GM18526 (cell line): ENCODE measurements at regions not wholly inside any gene's neighbourhood (a gene's known extent, or its start where the extent isn't known, plus 50 kb on each side); places are given as distances from the start of the nearest gene placed in this dataset.

Source experiments
- POLR2A ChIP-seq: IDR thresholded peaks from 3 replicates; pipeline ENCODE4 v1.6.1; 2011; ENCODE audit not compliant: insufficient read length; ENCODE audit errors: extremely low read depth

DNA sequence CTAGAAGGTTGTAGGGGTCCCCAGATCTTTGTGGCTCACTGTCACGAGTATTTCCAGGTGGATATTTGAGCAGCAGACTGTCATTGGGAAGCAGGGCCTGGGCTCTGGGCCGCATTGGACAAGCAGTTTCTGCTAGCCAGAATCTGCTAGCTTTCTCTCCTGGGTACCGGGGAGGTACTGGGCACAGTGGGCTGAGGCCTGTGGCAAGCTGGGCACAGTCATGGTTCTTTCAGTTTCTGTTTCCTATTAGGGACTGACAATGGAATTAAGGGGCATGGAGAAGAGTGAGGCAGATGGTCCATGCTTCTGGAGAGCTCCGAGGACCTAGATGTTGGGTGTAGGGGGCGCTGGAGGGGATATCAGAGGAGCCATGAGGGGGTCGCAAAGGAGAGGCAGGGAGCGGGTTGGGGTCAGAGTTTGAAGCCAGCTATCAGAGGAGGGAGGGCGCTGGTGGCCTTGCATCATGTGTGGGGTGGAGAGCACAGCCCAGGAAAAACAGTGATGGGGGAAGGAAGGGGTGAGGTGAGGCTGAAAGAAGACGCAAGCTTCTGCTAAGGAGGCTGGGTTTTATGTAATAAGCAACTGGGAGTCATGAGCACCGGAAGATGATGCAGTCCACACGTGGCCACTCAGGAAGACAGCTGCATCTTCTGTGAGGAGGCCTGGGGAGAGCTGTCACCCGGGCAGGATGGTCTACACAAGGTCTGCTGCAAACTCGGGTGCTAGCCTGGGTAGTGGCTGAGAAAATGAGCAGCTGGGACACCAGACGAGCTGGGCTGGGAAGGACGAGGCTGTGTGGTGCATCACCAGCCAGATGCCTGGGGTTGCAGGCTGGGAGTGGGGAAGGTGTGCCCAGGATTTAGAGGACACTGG, 72.7 kb downstream of the IER5 start:
- no peak for TF ChIP-seq POLR2A

DNA sequence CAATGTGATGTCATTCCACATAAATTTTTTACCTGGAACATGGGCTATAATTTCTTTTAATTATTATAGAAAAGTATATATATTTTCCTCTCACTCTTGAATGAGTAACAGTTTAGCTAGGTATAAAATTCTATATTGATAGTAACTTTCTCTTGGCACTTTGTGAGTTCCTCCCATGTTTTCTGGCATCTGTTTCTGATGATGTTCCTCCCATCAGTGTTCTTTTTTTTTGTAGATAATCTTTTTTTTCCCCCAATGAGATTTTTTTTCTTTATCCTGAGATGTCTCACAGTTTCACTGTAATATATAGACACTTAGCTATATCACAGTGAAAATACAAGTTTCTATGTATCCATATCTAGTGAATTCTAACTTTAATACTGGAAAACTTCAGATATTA, 75.2 kb downstream of the IER5 start:
- TF ChIP-seq POLR2A = no peak

DNA sequence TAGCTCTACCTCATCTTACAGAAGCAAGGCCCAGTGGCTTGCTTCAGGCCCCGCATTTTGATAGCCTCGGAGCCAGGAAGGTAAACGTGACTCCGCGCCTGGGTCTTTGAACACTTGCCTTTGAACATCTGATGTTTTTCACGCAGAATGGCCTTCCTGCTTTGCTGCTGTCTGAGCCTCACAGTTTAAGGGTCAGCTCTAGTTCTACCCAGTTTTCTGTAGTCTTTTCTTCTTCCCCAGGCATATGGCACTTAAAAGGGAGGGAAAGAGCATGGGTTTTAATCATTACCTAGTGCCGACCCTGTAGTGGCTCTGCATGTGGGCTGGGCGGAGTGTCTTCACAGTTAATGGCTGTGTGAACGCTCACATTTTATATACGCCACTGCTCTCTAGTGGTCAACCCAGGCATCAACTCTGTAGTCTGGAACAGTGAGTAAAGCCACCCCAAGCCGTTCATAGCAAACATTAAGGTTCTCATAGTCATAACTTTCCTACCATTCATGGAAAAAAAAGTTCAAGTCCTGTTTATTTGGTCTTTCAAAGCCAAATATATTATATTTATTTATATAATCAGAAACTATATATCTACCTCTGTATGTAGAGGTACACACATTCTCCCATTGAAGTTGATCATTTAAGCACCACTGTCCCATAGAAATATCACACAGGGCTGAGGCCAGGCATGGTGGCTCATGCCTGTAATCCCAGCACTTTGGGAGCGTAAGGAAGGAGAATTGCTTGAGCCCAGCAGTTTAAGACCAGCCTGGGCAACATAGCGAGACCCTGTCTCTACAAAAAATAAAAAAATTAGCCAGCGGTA, 78.1 kb downstream of the IER5 start:
- no peak for TF ChIP-seq POLR2A

- no peak for TF ChIP-seq POLR2A
Measured at GRCh38 chr1:181169281-181169865, 80.9 kb downstream of the IER5 start.

DNA sequence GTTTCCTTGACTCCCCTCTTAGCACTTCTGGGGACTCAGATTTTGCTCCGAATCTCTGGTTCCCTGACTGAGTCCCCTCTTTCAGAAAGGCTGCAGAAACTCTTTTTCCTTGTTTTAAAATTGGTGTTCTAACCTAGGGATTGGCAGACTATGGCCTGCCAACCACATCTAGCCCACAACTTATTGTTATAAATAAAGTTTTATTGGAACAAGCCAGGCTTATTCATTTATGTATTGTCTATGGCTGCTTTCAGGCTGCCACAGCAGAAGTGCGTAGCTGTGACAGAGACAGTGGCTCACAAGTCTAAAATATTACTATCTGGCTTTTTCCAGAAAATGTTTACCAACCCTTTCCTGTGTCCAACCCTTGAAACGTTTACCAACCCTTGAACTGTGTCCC, 81.7 kb downstream of the IER5 start:
- no peak for TF ChIP-seq POLR2A

DNA sequence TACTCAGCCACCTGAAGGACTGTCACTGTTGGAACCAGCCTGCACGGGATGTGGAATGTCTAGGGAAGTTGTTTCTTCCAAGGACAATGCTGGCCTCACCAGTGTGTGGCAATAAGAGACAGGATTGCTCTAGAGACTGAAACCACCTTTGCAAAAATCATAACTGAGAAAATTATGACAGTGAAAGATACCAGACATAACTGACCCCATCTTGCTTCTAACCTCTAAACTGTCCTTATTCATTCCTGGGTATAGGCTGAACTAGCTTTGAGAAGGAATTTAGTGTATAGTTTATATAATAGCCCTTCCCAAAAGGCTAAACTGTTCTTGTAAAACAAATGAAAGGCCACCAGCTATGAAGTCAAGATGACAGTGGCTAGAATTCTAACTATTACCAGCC, 83.6 kb downstream of the IER5 start:
- no peak for TF ChIP-seq POLR2A

DNA sequence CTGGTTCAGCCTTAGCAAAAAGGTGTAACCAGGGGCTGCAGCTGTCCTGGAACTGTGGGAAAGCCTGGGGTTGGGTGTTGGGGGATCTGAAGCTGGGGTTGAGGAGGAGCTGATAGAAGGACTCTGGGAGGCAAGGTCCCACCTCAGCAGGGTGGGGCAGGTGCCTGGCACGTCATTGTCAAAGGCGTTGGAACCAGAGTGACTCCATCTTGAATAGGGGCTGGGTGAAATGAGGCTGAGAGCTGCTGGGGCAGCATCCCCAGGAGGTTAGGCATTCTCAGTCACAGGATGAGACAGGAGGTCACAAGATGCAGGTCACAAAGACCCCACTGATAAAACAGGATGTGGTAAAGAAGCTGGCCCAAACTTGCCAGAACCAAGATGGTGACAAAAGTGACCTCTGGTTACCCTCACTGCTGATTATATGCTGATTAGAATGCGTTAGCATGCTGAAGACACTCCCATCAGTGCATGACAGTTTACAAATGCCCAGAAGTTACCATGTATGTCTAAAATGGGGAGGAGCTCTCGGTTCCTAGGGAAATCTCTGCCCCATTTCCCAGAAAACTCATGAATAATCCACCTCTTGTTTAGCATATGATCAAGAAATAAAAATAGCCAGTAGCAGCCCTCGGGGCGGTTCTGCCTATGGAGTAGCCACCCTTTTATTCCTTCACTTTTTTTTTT, 85.4 kb downstream of the IER5 start:
- no peak for TF ChIP-seq POLR2A

DNA sequence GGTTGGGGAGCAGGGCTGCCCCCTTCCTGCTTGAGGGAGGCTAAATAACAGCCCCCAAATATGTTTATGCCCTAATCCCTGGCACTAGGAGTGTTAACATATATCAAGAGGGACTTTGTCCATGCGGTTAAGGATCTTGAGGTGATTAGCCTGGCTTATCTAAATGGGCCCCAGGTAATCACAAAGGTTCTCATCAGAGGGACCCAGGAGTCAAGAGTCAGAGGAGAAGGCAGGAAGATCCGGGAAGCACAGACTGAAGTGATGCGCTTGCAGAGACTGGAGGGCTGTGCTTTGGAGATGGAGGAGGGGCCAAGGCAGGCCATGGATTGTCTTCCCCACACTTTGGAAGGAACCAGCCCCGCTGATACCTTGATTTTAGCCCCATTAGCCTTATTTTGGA, 86.4 kb downstream of the IER5 start:
- TF ChIP-seq POLR2A = no peak

DNA sequence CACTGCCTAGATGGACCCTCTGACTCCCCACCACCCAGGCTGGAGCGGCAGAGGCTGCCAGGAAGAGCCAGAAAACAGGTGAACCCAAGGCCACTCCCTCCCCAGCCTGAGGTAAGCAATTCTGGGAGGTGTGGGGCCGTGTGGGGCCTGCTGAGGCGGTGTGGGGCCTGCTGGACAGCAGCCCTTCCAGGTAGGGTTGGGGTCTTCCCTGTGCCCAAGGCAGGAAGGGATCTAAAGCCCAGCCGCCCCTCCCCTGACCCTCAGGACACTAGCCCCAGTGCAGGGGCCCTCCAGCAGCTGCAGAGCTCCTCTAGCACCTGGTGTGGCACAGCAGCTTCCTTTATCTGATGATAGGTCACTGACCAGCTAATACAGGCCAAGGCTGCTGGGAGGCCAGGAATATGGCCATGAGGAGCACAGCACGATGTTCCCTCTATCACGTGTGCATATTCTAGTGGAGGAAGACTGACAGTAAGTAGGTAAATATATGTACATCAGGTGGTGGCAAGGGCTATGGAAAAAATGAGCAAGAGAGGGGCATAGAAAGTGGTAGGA, 86.9 kb downstream of the IER5 start:
- TF ChIP-seq POLR2A = no peak

DNA sequence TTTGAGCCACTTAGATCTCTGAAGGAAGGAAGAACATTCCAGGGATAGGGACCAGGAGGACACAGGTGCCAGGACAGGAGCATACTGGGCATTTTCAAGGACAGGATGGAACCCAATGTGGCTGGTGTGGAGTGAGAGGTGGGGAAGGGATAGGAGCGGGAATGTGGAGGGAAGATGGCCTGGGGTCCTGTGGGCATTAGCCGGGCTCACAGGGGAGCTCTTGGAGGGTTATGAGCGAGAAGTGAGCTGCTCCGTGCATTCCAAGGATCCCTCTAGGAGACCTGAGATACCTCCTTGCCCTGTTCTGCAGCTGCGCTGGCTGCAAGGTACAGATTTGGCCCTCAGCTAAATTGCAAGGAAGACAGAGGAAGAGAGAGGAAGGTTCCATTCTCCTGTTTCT, 87.5 kb downstream of the IER5 start:
- TF ChIP-seq POLR2A = no peak

- no peak for TF ChIP-seq POLR2A
Measured at GRCh38 chr1:181178241-181178879, 89.9 kb downstream of the IER5 start.

DNA sequence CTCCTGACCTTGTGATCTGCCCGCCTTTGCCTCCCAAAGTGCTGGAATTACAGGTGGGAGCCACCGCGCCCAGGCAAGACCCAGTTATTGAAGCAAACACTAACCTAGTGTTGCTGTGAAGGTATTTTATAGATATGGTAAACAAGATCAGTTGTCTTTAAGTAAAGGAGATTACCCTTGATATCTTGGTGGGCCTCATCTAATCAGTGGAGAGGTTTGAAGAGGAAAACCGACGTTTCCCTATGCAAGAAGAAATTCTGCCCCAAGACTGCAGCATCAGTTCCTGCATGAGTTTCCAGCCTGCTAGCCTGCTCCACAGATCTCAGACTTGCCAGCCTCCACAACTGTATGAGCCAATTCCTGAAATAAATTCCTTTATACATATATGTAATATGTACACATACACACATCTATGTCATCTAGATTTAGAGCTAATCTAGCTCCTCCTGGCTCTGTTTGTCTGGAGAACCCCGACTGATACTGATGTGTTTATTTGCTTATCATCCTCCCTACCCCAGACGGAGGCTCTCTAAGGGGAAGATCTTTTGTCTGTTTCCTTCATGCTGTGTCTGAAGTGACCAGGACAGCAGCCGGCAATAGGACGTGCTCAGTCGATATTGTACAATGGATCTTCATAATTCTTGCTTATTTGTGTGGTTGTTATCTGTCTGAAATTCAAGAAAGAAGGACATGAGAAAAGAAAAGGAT, 90.9 kb downstream of the IER5 start:
- TF ChIP-seq POLR2A = no peak

DNA sequence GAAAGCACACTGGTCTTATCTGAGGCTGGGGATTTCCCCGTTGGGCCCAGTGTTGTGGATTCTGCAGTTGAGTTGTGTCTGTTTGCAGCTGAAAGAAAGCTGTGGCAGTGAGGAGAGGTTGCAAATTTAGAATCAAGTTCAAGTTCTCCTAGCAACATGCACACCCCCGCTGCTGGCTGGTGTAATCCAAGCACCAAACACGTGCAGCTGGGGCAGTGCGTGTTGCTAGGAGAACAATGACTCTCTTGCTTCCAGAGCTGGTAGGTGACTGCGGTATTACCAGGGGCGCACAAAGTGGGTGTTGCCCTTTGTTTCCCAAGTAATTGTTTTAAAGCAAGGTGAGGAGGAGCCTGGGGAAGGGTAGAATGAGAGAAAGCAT, 91.5 kb downstream of the IER5 start:
- TF ChIP-seq POLR2A = no peak

DNA sequence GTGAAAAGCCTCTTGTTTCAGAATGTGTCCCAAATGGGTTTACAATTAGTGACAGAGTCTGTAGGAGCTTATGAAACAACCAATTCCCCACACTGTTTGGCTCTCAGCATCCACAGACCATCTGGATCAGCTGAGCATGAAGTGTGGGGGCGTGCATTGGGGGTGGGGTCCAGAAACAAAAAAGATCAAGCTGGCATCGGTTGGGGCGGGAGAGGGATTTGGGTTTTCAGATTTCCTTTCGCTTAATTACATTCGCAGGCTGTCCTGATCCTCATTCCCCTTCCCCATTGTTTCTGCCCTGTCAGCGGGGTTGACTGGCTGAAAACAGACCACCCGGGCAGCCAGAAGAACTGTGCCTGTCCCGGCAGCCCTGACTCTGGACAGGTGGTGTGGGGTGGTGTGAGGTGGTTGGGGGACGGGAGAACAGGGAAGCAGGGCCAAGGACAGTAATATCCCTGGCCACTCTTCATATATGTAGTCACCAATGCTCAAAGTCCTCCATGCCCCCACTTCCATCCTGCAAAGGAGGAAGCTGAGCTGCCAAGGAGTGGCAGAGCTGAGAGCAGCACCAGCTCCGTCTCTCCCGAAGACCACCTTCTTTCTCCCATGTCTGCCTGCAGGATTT, 92.0 kb downstream of the IER5 start:
- no peak for TF ChIP-seq POLR2A
